ENCODE measurements at regions not wholly inside any gene's neighbourhood (a gene's known extent, or its start where the extent isn't known, plus 50 kb on each side); places are given as distances from the start of the nearest gene placed in this dataset.

- no peak for TF ChIP-seq CTCF (IDR thresholded peaks at IDR 0.05; ENCODE audit: insufficient read depth, low read length, poor library complexity, severe bottlenecking)
- TF ChIP-seq EZH2phosphoT487 (conservative IDR thresholded peaks at IDR 0.05; ENCODE audit: low read length), result no peak
Observed at GRCh38 chr11:29002816-29003215, 894.6 kb downstream of the METTL15 start.

Measured in SU-DHL-6 (cell line).